CD14-positive monocyte (primary cell): ENCODE measurements at regions not wholly inside any gene's neighbourhood (a gene's known extent, or its start where the extent isn't known, plus 50 kb on each side); places are given as distances from the start of the nearest gene placed in this dataset.

Experiments
- DNase-seq, 3 donors: peaks; one replicate each; pipeline ENCODE4 v3.0.0-alpha.2; 2011 to 2022
- H2AFZ ChIP-seq: 2 replicates; pipeline ENCODE4 v1.6.0; 2012; ENCODE audit warnings: mild to moderate bottlenecking, low read depth, low read length, inconsistent platforms; ENCODE audit not compliant: insufficient read depth, poor library complexity, severe bottlenecking
- H3K27ac ChIP-seq, 2 donors: 1 replicate in 1 of 2; 2 replicates in 1 of 2; pipeline ENCODE4 v1.5.1; 2012 to 2013; ENCODE audit warnings: low read length in 2 of 2, control low read depth in 1 of 2, inconsistent platforms in 1 of 2, low read depth in 1 of 2, mild to moderate bottlenecking in 1 of 2
- H3K27me3 ChIP-seq, 2 donors: one replicate each; pipeline versions ENCODE4 v1.6.0 to v1.6.1; 2011 to 2013; ENCODE audit warnings: low read length in 2 of 2; ENCODE audit not compliant: control insufficient read depth in 2 of 2, insufficient read depth in 2 of 2
- H3K36me3 ChIP-seq, 2 donors: replicated peaks in 1 of 2; 1 replicate in 1 of 2; 2 replicates in 1 of 2; pipeline versions ENCODE4 v1.5.1 to v1.6.1; 2012 to 2013; ENCODE audit warnings: low read length in 2 of 2, control low read depth in 1 of 2, inconsistent platforms in 1 of 2, mild to moderate bottlenecking in 1 of 2; ENCODE audit not compliant: insufficient read depth in 2 of 2, control insufficient read depth in 1 of 2
- H3K4me1 ChIP-seq, 2 donors: 1 replicate in 1 of 2; 2 replicates in 1 of 2; pipeline versions ENCODE4 v1.5.1 to v1.6.1; 2012 to 2013; ENCODE audit warnings: low read length in 2 of 2, control low read depth in 1 of 2, inconsistent platforms in 1 of 2, mild to moderate bottlenecking in 1 of 2, moderate library complexity in 1 of 2; ENCODE audit not compliant: insufficient read depth in 2 of 2, control insufficient read depth in 1 of 2
- H3K4me2 ChIP-seq: replicated peaks from 2 replicates; pipeline ENCODE3; 2012; ENCODE audit warnings: low read length, moderate library complexity, mild to moderate bottlenecking; ENCODE audit not compliant: poor library complexity, severe bottlenecking; ENCODE audit errors: extremely low read depth
- H3K4me3 ChIP-seq, 3 experiments: fragments of 200-600 bp in 1 of 3; sonication (generic) in 1 of 3; replicated peaks in 1 of 3; 1 replicate in 2 of 3; 2 replicates in 1 of 3; pipeline ENCODE4 v1.5.1; 2011 to 2013; ENCODE audit warnings: low read length in 3 of 3, mild to moderate bottlenecking in 3 of 3, control low read depth in 2 of 3, low read depth in 2 of 3, inconsistent platforms in 1 of 3, moderate library complexity in 1 of 3
- H3K79me2 ChIP-seq: 2 replicates; pipeline ENCODE4 v1.6.0; 2012; ENCODE audit warnings: mild to moderate bottlenecking, control low read depth, inconsistent platforms, low read length, moderate library complexity; ENCODE audit not compliant: insufficient read depth
- H3K9ac ChIP-seq: 2 replicates; pipeline ENCODE4 v1.6.0; 2017; ENCODE audit warnings: low read length, mild to moderate bottlenecking; ENCODE audit not compliant: insufficient read depth, poor library complexity, severe bottlenecking
- H3K9me3 ChIP-seq, 2 donors: replicated peaks in 1 of 2; 1 replicate in 1 of 2; 2 replicates in 1 of 2; pipeline versions ENCODE4 v1.5.1 to v1.6.1; 2012 to 2013; ENCODE audit warnings: low read length in 2 of 2, control low read depth in 1 of 2; ENCODE audit not compliant: control insufficient read depth in 1 of 2, insufficient read depth in 1 of 2
- H4K20me1 ChIP-seq: 2 replicates; pipeline ENCODE4 v1.6.0; 2012; ENCODE audit warnings: mild to moderate bottlenecking, low read length, control low read depth, moderate library complexity; ENCODE audit not compliant: insufficient read depth
- H3K27ac Mint-ChIP-seq, 7 donors: one replicate each; pipeline ENCODE4 v1.8.0; 2020; ENCODE audit warnings: mild to moderate bottlenecking in 7 of 7, mixed read lengths in 7 of 7, moderate library complexity in 6 of 7, inconsistent platforms in 2 of 7
- H3K27me3 Mint-ChIP-seq, 3 donors: one replicate each; pipeline ENCODE4 v1.8.0; 2021 to 2022; ENCODE audit warnings: low read depth in 3 of 3, mild to moderate bottlenecking in 3 of 3, mixed read lengths in 3 of 3, moderate library complexity in 3 of 3, inconsistent platforms in 1 of 3
- H3K36me3 Mint-ChIP-seq, 2 donors: one replicate each; pipeline ENCODE4 v1.8.0; 2020; ENCODE audit warnings: mixed read lengths in 2 of 2, inconsistent platforms in 1 of 2, mild to moderate bottlenecking in 1 of 2
- H3K4me1 Mint-ChIP-seq: one replicate; pipeline ENCODE4 v1.8.0; 2020; ENCODE audit warnings: mild to moderate bottlenecking, mixed read lengths
- H3K4me3 Mint-ChIP-seq, 2 donors: one replicate each; pipeline ENCODE4 v1.8.0; 2020; ENCODE audit warnings: mild to moderate bottlenecking in 2 of 2, mixed read lengths in 2 of 2, moderate library complexity in 1 of 2
- H3K9me3 Mint-ChIP-seq, 7 donors: one replicate each; pipeline ENCODE4 v1.8.0; 2020 to 2022; ENCODE audit warnings: mixed read lengths in 7 of 7, mild to moderate bottlenecking in 6 of 7, moderate library complexity in 6 of 7, inconsistent platforms in 2 of 7
- WGBS: methylation state at CpG from one replicate; pipeline ENCODE4 v1.1.5; 2013; ENCODE audit warnings: missing lambda C conversion rate; ENCODE audit not compliant: insufficient coverage; 5-methylcytosine and 5-hydroxymethylcytosine counted together
- intact Hi-C, 2 donors: fragments of 100-400 bp; cut with micrococcal nuclease; formaldehyde crosslinking; loops; one replicate each; pipeline versions ENCODE4 v1.15.0 to v1.15.1; 2023
- TF ChIP-seq, protein P1 (sequence below): fragments of 200-600 bp; IDR thresholded peaks from one replicate; pipeline ENCODE4 v1.8.0; 2022; ENCODE audit warnings: antibody characterized with exemption, mild to moderate bottlenecking

DNA sequence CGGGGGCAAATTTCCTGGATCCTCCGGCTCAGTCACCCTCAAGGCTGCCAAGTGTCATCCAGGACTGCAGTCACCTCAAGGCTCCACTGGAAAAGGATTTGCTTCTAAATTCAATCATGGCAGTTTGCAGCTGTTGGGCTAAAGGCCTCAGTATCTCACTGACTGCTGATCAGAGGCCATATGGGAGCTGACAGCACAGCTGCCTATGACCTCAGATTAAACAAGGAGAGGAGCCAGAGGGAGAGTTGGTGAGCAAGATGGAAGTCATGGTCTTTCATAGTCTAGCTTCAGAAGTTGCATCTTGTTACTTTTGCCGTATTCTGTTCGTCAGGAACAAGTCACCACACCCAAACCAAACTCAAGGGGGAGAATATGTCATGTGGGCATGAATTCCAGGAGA is 849.7 kb downstream of the UQCRFS1 start:
- H3K27me3 ChIP-seq, result no peaks in the 10 kb centered on the region
- Mint-ChIP-seq H3K36me3 (no peaks in the 10 kb centered on the region), H3K4me1 (no peaks in the 10 kb centered on the region), H3K27ac (no peak overlapping the region), H3K4me3 (no peak overlapping the region), H3K9me3 (peaks cover 0 to 4% (median 2%) of the 10 kb centered on the region in 7 donors), H3K27me3 (peaks cover 0 to 1% (median 1%) of the 10 kb centered on the region in 3 donors)
- no peak overlapping the region for H3K9ac ChIP-seq
- intact Hi-C loops, result no loop called here
- WGBS, result 100% methylated on average over 2 of the region's 4 CpGs
- no peaks in the 10 kb centered on the region for H3K36me3 ChIP-seq
- no peak overlapping the region for H3K4me2 ChIP-seq
- H3K4me3 ChIP-seq, result no peak overlapping the region
- TF ChIP-seq, protein P1, sequence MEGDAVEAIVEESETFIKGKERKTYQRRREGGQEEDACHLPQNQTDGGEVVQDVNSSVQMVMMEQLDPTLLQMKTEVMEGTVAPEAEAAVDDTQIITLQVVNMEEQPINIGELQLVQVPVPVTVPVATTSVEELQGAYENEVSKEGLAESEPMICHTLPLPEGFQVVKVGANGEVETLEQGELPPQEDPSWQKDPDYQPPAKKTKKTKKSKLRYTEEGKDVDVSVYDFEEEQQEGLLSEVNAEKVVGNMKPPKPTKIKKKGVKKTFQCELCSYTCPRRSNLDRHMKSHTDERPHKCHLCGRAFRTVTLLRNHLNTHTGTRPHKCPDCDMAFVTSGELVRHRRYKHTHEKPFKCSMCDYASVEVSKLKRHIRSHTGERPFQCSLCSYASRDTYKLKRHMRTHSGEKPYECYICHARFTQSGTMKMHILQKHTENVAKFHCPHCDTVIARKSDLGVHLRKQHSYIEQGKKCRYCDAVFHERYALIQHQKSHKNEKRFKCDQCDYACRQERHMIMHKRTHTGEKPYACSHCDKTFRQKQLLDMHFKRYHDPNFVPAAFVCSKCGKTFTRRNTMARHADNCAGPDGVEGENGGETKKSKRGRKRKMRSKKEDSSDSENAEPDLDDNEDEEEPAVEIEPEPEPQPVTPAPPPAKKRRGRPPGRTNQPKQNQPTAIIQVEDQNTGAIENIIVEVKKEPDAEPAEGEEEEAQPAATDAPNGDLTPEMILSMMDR, result no peak
- H3K27ac ChIP-seq, result no peak overlapping the region
- no peak overlapping the region for H2AFZ ChIP-seq
- H3K9me3 ChIP-seq, result no peaks in the 10 kb centered on the region
- DNase-seq, result no peak
- H3K79me2 ChIP-seq, result no peaks in the 10 kb centered on the region
- no peaks in the 10 kb centered on the region for H4K20me1 ChIP-seq
- no peaks in the 10 kb centered on the region for H3K4me1 ChIP-seq

DNA sequence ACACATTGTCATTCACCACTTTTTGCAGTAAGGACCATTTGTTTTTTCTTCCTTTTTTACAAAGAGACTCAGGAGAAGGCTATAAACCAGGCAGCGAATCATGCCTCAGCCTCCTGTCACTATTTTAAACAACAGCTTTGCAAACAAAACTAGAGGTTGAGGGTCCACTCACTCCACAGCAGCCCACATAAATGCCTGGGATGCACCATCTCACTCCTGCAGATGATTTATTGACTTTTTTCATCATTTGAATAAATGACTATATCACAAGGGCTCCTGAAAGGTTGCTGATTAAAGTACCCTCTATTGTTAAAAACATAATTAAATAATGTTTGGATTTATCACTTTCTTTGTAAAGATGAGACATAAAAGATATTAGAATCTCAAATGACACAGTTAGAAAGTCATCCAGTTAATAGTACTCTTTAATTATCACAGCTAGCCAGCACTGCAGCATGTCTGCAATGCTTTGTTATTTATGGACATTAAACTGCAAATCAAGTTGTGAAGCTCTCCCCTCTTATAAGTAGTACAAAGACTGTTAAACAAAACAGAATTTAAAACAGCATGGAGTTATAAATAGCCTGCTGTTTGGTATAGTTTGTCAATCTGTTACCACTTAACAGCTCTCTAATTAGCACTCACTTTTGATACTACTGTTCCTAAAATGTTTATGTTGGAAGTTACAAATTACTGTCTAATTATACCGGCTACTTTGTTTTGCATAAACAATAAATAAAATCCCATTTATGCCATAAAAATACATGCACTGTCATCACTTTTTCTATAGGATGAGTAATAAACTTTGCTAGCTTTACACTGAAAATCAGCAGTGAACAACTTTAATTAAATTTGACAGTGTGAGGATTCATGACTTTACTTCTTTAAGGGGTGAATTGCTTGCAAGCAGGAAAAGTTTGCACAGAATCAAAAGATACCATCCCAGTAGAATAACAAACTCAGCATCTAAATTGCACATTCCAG is 853.2 kb downstream of the UQCRFS1 start:
- H3K36me3 ChIP-seq, result no peaks in the 10 kb centered on the region
- no peaks in the 10 kb centered on the region for H3K4me1 ChIP-seq
- H3K79me2 ChIP-seq, result no peaks in the 10 kb centered on the region
- Mint-ChIP-seq H3K27ac (no peak overlapping the region), H3K36me3 (no peaks in the 10 kb centered on the region), H3K9me3 (peaks cover 0 to 6% (median 0%) of the 10 kb centered on the region in 7 donors), H3K4me1 (no peaks in the 10 kb centered on the region), H3K4me3 (no peak overlapping the region), H3K27me3 (peaks cover 0 to 1% (median 0%) of the 10 kb centered on the region in 3 donors)
- H3K4me2 ChIP-seq, result no peak overlapping the region
- H2AFZ ChIP-seq, result no peak overlapping the region
- H3K9ac ChIP-seq, result no peak overlapping the region
- WGBS, result 86% methylated on average over 1 of the region's 2 CpGs
- TF ChIP-seq, protein P1, result no peak
- intact Hi-C loops, result no loop called here
- H3K27me3 ChIP-seq, result no peaks in the 10 kb centered on the region
- DNase-seq, result no peak
- no peaks in the 10 kb centered on the region for H3K9me3 ChIP-seq
- no peak overlapping the region for H3K27ac ChIP-seq
- H3K4me3 ChIP-seq, result no peak overlapping the region
- H4K20me1 ChIP-seq, result no peaks in the 10 kb centered on the region
